CD4-positive, alpha-beta T cell treated with Interleukin-4 for 1 hour (primary cell): ENCODE measurements at regions not wholly inside any gene's neighbourhood (a gene's known extent, or its start where the extent isn't known, plus 50 kb on each side); places are given as distances from the start of the nearest gene placed in this dataset.
"Not testable (repeated sequence)": the region's sequence is repeated elsewhere in the genome, so short reads cannot be mapped to it uniquely, and the experiment has no call there.

Source experiments
- DNase-seq, 2 donors: peaks; one replicate each; pipeline ENCODE4 v3.0.0-alpha.2; 2020 to 2022

DNA sequence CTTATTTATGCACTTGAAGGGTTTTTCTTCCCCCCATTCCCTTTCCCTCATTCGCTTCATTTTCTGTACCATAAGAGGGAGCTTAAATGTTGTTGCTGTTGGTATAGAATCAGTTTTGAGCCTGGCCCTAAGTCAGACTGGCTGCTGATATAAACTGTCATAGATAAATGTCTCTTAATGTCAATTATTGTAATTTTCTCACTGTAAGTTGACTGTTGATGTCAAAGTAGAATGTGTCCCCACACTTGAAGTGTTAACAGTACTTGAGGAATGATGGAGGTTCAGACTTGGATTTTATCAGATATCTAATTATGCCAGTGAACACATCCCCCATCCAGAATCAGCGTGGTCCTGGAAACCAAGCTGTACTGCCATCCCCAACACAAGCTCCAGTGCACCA is 87.8 kb downstream of the PRR15 start:
- no peak for DNase-seq

DNA sequence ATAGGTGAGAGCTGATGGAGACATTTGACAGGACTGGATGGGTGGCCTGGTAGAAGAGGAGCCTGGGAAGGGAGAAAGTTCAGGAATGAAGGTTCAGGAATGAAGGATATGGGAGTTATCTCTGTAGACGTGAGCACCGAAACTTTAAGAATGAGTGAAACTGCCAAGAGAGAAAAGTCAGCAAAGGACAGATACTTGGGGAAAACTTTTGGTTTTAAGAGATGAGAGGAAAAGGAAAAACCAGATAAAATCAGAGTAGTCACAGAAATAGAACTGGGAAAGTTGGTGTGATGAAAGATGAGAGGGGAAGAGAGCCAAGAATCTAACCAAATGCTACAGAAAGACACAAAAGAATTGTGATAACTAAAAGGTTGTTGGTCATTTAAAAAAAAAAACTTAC is 88.9 kb downstream of the PRR15 start:
- no peak for DNase-seq

DNA sequence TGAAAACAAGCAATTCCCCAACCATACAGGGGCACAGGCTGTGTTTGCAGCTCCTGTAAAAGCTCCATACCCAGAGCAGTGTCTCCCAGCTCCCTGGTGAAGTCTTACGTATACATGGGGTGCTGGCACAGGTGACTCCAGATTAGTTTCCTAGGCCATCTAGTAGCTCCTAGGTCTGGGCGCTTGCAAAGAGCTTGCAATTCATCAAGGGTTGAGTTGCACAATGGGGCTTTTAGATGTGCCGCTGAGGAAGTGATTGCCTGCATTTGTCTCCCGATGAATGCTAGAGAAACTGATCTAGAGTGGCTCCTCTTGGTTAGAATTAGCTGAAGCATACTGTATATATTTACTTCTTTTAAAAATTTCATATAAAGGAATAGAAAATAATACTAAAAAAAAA is 90.7 kb downstream of the PRR15 start:
- not testable (repeated sequence) for DNase-seq

DNA sequence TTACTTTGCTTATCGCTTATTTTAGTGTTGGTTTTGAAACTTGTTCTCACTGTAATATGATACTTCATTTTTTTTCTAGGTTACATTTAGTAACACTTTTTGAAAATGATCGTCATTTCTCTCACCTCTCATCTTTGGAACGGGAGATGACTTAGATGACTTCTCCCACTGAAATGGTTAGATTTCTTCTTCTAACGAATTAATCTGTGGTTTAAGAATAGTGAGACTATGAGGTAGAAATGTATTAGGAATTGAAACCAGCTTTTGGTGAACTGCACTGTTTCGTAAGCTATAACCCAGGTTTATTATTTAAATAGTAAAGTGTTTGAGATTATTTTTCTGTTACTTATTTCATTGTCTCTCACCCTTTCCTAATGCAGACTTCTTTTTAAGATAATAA is 93.7 kb downstream of the PRR15 start:
- no peak for DNase-seq

DNA sequence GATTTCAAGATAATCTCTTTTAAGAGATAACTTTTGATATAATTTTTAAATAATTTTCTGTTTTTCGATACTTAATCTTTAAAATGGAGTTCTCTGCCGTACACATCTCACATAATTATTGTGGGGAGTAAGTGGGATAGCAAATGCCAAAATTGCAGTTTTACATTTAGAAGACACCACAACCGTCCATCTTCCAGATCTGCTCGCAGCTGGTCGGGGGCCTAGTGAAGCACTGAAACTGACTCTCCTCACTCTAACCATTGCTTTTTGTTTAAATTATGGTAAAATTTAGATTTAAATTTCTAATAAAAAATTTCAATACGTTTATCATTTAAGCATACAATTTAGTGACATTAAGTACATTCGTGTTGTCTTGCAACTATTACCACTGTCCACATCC is 94.2 kb downstream of the PRR15 start:
- no peak for DNase-seq

- not testable (repeated sequence) for DNase-seq
Measured at GRCh38 chr7:29659213-29659612, 95.6 kb downstream of the PRR15 start.

DNA sequence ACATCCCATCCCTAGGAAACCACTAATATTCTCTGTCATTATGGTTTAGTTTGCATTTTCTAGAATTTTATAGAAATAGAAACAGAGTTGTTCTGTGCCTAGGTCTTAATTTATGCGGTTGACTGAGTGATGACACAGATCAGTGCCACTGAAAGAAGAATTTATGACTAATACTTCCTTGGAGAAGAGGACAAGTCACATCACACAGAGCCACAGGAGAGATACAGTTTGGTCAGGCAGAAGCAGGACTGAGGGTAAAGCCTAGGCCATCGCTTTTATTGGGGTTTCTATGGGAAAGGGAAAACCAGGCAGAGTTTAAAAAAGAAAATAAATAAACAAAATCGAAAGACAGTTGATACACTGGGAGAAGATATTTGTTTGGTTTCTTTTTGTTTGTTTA is 99.3 kb downstream of the PRR15 start:
- DNase-seq = not testable (repeated sequence)

DNA sequence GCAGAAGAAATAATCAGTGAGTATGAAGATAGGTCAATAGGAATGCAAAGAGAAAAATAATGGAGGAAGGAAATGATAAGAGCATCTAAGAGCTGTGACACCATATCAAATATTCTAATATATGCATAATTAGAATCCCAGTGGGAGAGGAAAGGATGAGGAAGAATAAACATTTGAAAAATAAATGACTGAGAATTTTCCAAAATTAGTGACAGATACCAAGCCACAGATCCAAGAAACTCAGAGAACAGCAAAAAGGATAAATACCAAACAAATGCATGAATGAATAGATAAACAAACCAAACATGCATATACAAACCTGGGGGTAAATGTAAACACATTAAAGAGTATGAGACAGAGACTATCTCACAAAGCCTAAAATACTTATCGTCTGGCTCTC is 101.4 kb downstream of the PRR15 start:
- not testable (repeated sequence) for DNase-seq

DNA sequence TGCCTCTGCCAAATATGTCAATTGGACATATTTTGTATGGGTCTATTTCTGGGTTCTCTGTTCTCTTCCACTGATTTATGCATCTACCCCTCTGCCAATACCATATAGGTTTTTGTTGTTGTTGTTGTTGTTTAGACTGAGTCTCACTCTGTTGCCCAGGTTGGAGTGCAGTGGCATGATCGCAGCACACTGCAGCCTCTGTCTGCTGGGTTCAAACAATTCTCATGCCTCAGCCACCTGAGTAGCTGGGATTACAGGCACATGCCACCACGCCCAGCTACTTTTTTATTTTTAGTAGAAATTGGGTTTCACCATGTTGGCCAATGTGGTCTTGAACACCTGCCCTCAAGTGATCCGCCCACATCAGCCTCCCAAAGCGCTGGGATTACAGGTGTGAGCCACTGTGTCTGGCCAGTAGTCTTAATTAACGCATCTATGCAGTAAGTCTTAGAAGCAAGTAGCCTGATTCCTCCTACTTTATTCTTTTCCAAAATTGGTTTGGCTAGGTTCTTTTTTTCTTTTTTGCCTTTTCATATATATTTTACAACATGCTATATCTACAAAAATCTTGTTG is 103.5 kb downstream of the PRR15 start:
- not testable (repeated sequence) for DNase-seq

DNA sequence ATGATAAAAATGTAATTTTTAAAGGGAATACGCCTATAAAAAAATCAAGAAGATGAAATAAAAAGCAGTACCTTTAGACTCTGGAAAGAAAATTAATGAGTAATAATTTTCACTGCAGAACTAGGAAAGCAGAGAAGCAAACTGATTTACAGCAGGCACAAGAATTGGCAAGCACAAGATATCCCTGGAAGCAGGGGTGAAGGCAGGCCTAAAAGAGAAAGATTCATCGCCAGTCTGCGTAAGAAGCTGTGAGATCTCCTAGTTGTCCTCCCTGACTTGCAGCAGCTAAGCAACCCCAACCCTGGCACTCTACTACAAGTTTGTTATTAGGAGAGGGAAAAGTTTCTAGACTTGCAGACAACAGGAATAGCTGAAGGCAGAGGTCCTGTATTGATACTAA is 107.7 kb downstream of the PRR15 start:
- not testable (repeated sequence) for DNase-seq

GRCh38 chr7:29673635-29674034 is 110.0 kb downstream of the PRR15 start:
- DNase-seq = not testable (repeated sequence)

- DNase-seq = not testable (repeated sequence)
Measured at GRCh38 chr7:29674626-29675025, 111.0 kb downstream of the PRR15 start.

DNA sequence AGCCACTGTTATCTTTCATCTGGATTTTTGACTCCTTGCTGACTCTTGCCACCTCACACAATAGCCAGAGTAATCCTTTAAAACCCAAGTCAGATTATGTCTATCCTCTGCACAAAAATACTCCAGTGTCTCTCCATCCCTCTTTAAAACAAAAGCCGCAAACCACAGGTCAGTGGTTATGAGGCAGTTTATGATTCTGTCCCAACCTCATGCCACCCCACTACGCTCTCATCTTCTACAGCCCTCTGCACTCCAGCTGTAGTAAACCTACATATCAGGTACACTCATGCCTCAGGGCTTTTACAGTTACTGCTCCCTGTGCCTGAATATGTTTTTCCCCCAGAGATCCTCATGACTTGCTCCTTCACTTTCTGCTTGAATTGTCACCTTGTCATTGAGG is 113.6 kb downstream of the PRR15 start:
- DNase-seq = not testable (repeated sequence)

DNA sequence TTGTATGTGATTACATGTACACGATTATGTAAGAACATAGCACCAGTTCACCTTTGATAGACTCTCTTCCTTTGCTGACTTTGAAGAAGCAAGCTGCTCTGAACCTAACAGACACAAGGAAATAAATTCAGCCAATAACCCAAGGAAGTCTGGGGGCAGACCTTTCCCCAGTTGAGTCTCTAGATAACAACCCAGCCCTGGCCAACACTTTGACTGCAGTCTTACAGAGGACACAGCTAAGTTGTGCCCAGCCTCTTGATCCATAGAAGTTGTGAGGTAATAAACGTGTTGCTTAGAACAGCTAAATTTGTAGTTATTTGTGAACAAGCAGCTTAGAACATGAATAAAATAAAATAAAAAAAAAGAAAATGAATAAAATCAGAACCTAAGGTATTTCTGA is 116.3 kb downstream of the PRR15 start:
- not testable (repeated sequence) for DNase-seq

GRCh38 chr7:29680601-29681000 is 117.0 kb downstream of the PRR15 start:
- not testable (repeated sequence) for DNase-seq

DNA sequence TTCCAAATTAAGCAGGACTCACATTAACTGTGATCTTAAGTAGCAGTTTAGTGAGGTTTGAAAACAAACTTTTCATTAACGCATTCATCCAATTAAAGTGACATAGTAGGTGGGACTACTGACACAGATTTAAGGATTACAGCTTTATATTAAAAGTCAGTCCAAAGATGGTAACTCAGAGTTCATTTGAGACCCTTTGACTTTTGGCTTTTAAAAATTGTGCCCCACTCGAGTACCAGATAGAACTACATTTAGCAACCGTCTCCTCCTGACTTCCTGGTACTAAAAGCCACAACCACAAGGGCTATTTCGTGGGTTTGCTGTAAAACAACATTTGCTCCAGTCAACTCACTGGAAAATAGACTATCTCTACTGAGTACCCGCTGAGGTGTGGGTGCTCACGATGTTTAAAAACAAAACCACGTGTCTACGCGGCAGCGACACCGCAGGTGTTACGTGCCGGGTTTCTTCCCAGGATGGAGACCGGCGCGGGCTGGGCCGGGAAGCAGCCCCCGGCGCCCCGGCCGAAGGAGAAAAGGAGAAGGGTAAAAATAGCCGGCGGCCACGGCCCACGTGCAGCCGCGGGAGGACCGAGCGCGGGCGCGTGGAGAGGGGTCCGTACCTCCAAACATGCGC is 120.6 kb downstream of the PRR15 start:
- not testable (repeated sequence) for DNase-seq

GRCh38 chr7:29684787-29685650 is 121.3 kb upstream of the WIPF3 start:
- peak; percentile 26 to 36 for DNase-seq

DNA sequence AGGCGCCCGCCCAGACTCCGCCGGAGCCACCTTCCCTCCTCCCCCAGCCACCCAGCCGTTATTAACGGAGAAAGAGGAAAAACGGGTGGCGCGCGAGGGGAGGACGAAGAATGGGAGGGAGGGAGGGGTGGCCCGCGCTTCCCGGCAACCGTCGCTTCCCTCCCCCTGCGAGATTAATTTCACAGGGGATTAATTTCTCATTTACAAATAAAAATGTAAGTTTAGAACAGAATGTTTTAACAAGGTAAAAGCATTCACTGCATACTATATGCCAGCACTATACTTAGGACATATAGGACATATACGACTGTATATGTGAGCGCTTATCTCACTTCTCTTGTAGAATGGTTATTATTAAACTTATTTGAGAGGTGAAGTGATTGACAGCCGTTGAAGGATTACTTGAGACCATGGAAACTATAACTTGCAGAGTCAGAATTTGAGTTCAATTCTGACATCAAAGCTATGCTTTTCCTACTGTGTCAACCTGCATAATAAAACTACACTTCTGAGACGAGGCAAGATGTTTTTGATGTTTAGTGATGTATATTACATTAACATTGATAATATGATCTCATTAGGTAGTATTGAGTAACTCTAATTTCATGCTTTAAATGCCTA is 120.5 kb upstream of the WIPF3 start:
- not testable (repeated sequence) for DNase-seq

DNA sequence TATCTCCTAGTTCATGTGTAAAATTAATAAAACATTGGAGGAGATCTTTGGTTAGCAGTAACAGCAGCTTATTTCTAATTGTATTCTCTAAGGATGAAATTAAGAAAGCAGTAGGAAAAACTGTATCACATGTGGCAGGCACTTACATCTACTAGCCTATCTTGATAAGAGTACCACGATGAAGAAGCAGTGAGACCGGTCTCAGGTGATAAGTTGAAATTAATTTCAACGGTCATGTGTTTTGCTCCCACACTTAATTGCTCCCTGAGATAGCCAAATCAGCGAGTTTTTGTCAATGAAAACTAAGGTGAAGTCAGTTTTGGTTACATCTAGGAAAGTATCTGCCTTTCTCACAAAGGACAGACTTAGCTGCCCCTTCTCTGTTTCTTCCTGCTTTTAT is 115.8 kb upstream of the WIPF3 start:
- DNase-seq = not testable (repeated sequence)

- DNase-seq = not testable (repeated sequence)
Measured at GRCh38 chr7:29696402-29696801, 109.9 kb upstream of the WIPF3 start.

GRCh38 chr7:29699723-29700122 is 106.6 kb upstream of the WIPF3 start:
- DNase-seq = not testable (repeated sequence)

GRCh38 chr7:29701540-29701939 is 104.8 kb upstream of the WIPF3 start:
- DNase-seq = not testable (repeated sequence)

DNA sequence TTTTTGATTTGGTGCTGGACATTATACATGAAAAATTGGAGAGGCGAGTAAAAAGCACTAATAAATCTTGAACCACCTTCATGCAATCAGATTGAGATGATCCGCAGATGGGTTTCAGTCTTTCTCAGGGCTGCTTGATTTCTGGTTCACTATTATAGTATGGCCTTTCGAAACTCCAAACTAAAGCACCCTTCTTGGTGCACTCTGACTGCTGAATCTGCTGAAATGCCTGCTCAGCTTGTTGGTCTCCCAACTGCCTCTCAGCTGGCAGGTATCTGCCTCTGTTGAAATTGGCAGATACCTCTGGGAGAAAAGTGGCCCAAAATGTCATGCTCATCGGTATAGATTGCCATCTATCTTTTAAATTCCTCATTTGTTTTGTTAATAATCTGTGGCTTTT is 102.5 kb upstream of the WIPF3 start:
- not testable (repeated sequence) for DNase-seq
